HG03280 (cell line): ENCODE measurements at regions not wholly inside any gene's neighbourhood (a gene's known extent, or its start where the extent isn't known, plus 50 kb on each side); places are given as distances from the start of the nearest gene placed in this dataset.

Experiments
- ATAC-seq: cut with Tn5 transposase; IDR thresholded peaks from one replicate; pipeline ENCODE4 v1.9.1; 2021; ENCODE audit warnings: mild to moderate bottlenecking, moderate library complexity; ENCODE audit not compliant: unreplicated experiment

GRCh38 chr3:70849911-70850699, 537.7 kb upstream of the MDFIC2 start:
- no peak for ATAC-seq

- no peak for ATAC-seq
These were observed 527.9 kb upstream of the MDFIC2 start for GRCh38 chr3:70840106-70840870.

- ATAC-seq: no peak
These were observed 521.0 kb upstream of the MDFIC2 start for GRCh38 chr3:70833239-70833960.

GRCh38 chr3:70832834-70833205, 520.4 kb upstream of the MDFIC2 start:
- no peak for ATAC-seq

- ATAC-seq: no peak
These were observed 519.8 kb upstream of the MDFIC2 start for GRCh38 chr3:70832089-70832833.

- no peak for ATAC-seq
These were observed 516.7 kb upstream of the MDFIC2 start for GRCh38 chr3:70829092-70829491.

GRCh38 chr3:70824773-70825172, 512.3 kb upstream of the MDFIC2 start:
- no peak for ATAC-seq

- ATAC-seq: no peak
These were observed 511.6 kb upstream of the MDFIC2 start for GRCh38 chr3:70824078-70824477.

- ATAC-seq: no peak
These were observed 511.2 kb upstream of the MDFIC2 start for GRCh38 chr3:70823622-70824021.

- no peak for ATAC-seq
These were observed 510.2 kb upstream of the MDFIC2 start for GRCh38 chr3:70822669-70823068.

- no peak for ATAC-seq
These were observed 509.2 kb upstream of the MDFIC2 start for GRCh38 chr3:70821602-70822001.

GRCh38 chr3:70820397-70820796, 508.0 kb upstream of the MDFIC2 start:
- no peak for ATAC-seq

GRCh38 chr3:70818145-70818544, 505.7 kb upstream of the MDFIC2 start:
- ATAC-seq: no peak

- no peak for ATAC-seq
These were observed 503.9 kb upstream of the MDFIC2 start for GRCh38 chr3:70816346-70816745.

- no peak for ATAC-seq
These were observed 503.4 kb upstream of the MDFIC2 start for GRCh38 chr3:70815817-70816216.

- ATAC-seq: no peak
These were observed 500.9 kb upstream of the MDFIC2 start for GRCh38 chr3:70813311-70813710.

GRCh38 chr3:70811880-70812279, 499.4 kb upstream of the MDFIC2 start:
- no peak for ATAC-seq

GRCh38 chr3:70808881-70809280, 496.4 kb upstream of the MDFIC2 start:
- no peak for ATAC-seq

GRCh38 chr3:70806556-70806955, 494.1 kb upstream of the MDFIC2 start:
- ATAC-seq: no peak

GRCh38 chr3:70806021-70806420, 493.6 kb upstream of the MDFIC2 start:
- no peak for ATAC-seq
